Non-pigmented ciliary epithelial cell (primary cell): ENCODE measurements at regions not wholly inside any gene's neighbourhood (a gene's known extent, or its start where the extent isn't known, plus 50 kb on each side); places are given as distances from the start of the nearest gene placed in this dataset.
"Not testable (repeated sequence)": the region's sequence is repeated elsewhere in the genome, so short reads cannot be mapped to it uniquely, and the experiment has no call there.

Experiments
- DNase-seq: peaks from one replicate; pipeline ENCODE4 v3.0.0-alpha.2; 2010; ENCODE audit warnings: low read depth

DNA sequence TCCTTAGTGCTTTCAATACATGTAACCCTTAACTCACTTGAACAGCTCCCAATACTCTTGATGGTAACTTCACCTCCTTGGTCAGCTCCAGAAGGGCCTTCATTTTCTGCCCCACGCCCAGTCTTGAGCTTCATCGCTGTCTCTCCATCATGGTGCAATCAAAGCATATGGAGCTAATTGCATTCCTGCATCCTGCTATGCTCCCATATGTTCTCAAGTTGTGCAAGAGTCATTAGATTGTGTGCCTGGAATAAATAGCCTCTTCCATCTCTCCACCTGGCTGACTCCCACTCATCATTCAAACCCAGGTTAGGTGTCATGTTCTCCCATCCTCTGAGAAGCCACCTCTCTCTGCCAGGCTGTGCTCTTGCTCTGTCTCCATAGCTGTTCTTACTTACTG, 364.5 kb upstream of the RGPD4 start:
- no peak for DNase-seq

DNA sequence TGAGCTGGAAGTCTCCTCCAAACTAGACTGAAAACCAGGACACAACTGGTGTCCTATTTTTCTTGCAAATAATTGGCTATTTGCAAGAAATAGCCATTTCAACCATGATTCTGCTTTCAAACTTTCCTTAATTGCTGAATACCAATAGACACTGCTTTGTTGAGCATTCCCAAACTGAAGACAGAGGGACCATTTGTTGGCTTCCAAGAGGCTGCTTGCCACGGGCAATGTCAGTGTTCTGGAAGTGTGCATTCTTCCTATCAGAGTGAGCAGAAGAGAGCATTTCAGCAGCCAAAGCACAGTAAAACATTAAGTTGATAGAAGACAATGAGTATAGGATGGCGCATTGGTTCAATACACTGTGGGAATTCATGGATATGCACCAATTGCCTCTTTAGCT, 360.5 kb upstream of the RGPD4 start:
- no peak for DNase-seq

DNA sequence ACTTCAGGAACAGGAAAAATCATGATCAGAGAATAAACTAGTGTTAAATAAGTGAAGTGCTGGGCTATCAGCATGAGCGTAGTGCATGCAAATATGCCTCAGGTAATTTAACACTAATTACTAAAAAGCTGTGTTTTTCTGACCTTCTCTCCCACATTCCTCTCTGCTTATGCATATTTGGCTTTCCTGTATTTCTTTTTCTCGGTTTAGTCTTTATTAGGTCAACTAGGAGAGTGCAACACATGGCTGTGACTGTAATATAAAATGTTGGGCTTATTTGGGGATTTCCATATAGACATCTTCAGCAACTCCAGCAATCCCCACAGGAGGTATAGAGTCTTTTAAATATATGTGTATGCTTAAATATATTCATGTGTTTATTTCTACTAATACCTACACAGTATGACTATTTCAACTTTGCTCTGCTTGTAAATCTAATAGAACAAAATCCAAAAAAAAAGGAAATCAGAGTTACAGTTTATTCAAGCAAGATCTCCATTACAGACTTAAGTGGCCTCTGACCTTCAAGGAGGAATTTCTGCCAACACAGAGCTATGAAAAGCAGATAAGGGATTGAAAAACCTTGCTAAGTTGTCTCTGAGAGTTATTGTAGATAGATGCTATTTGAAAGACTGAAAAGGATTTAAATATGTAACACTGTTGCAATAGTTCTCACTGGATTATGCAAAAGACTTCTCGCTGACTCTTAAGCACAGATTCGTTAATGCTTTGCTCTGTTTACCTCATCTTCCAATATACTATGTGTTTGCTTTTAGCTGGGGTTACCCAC, 359.5 kb upstream of the RGPD4 start:
- no peak for DNase-seq

DNA sequence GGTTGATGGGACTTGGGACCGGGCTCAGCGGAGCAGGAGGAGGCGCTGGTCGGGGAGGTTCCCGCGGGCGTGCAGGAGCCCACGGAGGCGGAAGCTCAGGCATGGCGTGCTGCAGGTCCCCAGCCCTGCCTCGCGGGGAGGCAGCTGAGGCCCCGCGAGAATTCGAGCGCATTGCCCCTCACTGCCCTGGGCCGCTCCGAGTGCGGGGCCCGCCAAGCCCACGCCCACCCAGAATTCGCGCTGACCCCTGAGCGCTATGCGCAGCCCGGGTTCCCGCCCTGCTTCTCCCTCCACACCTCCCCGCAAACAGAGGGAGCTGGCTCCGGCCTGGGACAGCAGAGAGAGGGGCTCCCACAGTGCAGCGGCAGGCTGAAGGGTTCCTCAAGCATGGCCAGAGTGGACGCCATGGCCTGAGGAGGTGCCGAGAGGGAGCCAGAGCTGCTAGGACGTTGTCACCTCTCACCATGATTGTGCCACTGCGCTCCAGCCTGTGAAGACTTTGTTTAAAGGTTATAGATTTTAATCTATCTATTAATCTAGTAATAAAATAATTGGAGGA, 357.2 kb upstream of the RGPD4 start:
- no peak for DNase-seq

DNA sequence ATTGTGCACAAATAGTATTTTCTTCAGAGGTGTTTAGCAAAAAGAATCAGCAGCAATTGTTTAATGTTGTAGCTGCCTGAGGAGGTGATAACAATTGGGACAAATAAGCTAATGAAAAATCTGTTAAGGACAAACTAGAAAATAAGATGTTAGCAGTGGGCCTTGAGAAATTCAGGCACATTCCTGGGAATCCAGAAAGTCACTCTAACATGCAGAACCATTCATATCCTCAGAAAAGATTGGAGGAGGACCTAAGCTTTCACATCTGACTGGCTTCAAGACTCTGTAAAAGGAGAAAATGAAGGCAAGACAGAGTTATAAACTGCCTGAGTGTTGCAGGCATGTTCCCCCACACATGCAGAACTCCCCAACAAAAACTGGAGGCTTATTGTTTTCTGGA, 353.5 kb upstream of the RGPD4 start:
- no peak for DNase-seq

DNA sequence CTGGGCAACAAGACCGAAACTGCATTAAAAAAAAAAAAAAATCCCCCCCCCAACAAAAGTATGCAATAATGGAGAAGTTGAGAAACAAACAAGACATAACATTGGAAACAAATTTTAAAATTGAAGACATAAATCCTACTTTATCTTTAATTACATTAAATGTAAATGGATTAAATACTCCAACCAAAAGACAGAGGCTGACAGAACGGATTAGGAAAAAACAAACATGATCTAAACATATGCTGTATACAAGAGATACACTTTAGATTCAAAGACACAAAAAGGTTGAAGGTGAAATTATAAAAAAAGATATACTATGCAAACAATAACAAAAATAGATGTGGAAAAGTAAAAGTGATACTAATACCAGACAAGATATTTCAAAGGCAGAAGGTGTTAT, 350.8 kb upstream of the RGPD4 start:
- DNase-seq: no peak

DNA sequence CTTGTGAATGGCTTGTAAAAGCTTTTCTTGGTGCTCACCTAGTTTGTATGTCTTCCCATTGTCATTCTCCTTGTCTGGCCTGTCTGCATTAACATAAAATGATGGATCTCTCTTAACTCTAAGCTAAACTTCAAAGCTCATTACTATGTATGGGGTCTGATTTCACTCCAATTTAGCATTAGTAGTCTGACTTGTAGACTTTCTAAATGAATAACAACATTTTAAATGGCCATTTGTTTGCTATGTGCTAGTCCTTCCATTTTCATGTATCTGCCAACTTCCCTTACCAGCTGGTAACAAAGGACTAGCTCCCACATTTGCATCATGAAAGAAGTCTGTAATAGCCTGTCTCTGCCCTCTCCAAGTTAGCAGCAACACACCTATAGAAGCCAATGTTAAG, 324.2 kb upstream of the RGPD4 start:
- no peak for DNase-seq

DNA sequence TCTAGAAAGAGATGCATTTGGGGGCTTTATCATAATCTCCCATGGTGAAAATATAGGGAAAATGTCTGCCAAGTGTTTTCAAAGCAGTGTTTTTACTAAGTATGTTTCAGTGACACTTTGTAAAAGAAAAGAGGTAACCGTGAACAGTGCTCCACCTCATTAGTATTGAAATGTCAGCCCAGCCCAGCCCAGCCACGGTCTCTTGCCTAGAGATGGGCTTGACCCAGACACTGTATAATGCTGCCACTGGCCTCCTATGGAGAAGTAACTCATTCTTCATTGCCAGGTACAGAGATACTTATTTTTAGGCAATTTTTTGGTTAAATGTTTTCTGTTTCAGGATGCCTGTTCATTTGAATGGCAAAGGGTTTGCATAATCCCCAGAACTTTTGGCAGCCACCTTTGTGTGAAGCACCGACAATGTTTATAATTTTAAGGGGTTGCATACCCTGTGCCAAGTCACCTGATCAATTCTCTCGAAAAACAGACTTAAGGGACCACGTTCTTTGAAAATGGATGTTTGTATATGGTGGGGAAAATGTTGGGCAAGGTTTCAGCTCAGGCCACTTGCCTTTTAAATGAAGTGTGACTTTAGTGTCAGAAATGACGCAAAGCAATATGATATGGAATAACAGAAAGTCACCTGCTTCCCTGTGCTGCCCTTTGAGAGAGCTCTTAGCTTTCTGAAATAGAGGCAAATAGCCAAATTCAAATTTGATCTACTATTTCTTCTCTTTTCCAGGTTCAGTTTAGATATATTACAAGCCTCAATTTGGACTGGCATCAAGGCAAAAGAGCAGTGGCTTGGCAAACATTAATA, 314.5 kb upstream of the RGPD4 start:
- DNase-seq: no peak

DNA sequence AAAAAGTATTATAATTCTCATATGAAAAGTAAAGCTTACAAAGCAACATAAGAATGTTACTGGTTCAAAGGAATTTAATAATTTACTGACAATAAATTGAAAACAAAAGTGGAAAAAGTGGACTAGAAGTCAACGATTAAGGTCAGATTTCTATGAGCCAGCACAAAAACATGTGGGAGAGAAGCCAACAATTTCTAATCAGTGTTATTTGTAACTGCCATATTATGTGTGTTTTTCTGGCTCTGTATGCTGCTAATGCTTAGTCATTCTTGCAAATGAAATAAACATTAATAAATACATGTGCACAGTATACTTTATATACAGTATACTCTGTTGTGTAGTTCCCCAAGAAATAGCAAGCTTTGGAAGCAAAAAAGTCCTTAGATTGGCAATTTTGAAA, 301.3 kb upstream of the RGPD4 start:
- no peak for DNase-seq

DNA sequence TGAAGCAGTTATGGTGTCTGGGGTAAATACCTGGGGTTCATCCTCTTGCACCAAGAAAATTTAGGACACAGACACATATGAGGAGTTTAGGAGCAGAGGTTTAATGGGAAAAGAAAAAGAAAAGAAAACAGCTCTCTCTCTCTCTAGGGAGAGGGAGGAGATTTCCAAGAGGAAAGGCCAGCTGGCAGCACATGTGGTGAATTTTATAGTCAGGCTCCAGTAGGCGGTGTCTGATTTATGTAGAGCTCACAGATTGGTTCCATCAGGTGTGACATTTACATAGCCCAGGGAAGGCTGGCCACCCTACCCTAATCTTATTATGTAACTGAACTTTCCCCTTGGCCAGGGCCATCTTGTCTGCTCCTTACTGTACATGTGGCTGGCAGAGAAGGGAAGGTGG, 297.5 kb upstream of the RGPD4 start:
- no peak for DNase-seq

DNA sequence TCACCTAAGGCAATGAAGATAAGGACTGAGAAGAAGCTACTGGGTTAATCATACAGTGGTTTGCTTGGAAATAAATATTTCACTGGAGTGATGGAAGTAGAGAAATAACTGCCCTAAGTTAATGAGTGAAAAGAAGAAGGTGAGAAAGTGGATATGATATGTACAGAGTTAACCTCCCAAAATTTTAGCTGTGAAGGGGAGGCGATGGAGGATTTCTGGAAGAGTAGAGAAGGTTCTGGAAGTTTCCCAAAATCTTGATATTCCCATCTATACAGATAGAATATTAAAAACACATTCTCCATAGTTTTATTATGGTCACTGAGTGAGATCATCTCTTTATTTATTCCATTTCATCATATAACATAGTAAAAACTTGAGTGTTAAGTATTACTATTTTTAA, 296.6 kb upstream of the RGPD4 start:
- DNase-seq: no peak

DNA sequence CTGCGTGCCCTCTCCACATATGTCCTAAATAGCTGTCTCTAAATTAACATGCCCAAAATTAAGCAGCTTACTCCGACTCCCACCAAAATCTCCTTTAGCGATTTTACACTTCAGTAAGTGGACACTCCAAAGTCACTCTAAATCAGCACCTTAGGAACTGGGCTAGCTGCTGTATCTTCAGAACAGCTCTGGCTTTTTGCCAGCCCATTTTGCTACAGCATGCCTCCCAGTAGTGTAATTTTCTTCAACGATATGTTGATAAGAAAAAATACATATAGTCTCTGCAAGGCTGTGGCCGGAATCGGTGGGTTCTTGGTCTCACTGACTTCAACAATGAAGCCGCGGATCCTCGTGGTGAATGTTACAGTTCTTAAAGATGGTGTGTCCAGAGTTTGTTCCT, 291.8 kb upstream of the RGPD4 start:
- no peak for DNase-seq

DNA sequence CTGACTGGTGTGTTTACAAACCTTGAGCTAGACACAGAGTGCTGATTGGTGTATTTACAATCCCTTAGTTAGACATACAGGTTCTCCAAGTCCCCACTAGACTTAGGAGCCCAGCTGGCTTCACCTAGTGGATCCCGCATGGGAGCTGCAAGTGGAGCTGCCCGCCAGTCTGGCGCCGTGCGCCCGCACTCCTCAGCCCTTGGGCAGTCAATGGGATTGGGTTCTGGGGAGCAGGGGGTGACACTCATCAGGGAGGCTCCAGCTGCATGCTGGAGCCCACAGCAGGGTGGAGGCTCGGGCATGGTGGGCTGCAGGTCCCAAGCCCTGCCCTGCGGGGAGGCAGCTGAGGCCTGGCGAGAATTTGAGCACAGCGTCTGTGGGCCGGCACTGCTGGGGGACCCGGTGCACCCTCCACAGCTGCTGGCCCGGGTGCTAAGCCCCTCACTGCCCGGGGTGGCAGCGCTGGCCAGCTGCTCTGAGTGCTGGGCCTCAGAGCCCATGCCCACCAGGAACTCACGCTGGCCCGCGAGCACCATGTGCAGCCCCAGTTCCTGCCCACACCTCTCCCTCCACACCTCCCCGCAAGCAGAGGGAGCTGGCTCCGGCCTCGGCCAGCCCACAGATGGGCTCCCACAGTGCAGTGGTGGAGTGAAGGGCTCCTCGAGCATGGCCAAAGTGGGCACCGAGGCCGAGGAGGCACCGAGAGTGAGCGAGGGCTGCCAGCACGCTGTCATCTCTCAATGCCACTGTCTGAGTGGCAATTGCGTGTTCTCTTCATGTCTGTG, 290.6 kb upstream of the RGPD4 start:
- not testable (repeated sequence) for DNase-seq

DNA sequence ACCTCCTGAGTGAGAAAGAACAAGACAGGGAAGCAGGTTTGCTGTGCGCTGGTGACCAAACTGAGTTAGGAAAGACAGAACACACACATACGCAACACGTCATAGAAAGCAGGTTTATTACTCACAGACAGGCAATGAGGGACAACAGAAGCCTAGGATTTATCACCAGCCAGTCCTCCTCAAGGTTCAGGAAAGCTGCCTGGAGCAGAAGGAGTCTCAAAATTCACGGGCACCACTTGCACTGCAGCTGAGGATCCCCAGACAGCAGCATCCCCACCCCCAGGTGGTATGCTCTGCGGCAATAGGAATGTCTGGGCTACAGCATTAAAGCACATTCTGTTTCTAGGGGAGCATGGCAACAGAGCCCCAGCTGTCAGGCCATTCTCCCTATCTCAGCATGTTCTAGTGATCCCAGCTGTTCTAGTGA, 284.4 kb upstream of the RGPD4 start:
- no peak for DNase-seq

DNA sequence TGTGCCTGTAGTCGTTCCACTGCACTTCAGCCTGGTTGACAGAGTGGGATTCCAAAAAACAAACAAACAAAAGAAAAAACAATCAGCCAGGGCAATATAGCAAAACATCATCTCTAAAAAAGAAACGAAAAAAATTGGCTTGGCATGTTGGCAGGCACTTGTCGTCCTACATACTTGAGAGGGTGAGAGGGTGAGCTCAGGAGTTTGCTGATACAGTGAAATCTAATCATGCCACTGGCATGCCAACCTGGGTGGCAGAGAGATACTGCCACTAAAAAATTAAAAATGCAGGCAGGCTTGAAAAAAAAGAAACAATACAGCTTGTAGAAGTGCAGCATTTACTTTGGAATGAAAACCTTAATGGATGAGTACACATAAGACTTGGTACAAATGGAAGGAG, 282.9 kb upstream of the RGPD4 start:
- DNase-seq: no peak

DNA sequence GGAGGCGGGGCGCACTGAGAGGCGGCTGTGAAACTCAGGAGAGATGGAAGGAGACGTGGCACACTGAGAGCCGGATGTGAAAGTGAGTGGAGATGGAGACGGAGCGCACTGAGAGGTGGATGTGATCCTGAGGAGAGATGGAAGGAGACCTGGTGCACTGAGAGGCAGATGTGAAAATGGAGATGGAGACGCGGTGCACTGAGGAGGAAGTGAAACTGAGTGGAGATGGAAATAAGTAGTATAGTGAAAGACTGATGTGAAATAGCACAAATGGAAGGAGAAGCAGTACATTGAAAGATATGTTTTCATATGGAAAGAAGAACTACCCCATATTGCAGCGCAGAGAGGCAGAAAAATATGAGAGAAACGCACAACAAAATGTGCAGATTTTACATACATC, 281.6 kb upstream of the RGPD4 start:
- DNase-seq: no peak

DNA sequence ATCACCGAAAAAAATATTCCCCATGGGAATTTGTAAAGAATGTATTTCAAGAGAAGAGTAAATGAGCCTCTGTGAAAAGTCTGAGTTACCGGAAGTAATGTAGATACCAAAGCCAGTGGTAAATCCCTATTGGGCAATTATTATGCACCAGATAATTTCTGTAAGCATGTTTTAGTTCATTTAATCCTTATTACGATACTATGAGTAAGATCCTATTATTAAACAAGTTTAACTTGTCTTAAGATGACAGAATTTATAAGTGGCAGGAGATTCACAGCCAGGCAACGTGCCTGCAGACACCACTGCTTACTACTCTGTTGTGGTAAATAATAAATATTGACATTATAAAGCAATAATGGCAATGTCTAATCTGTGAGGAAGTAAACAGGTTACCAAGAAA, 280.8 kb upstream of the RGPD4 start:
- no peak for DNase-seq

DNA sequence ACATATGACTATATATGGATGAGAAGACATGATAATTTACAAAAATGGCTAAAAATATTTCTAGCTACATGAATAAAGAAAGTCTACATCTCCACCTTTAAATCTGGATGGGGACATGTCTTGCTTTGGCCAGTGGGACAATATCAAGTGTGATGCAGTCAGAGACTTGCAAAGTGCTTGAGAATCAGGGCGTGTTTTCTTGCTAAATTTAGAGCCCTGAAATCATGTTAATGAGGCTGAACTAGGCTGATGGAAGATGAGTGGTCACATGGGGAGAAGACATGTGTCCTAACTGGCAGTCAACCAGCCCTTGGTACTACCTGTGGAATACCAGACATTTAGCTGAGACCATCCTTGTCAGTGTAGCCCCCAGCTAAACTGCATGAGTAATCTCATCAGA, 278.5 kb upstream of the RGPD4 start:
- DNase-seq: no peak

DNA sequence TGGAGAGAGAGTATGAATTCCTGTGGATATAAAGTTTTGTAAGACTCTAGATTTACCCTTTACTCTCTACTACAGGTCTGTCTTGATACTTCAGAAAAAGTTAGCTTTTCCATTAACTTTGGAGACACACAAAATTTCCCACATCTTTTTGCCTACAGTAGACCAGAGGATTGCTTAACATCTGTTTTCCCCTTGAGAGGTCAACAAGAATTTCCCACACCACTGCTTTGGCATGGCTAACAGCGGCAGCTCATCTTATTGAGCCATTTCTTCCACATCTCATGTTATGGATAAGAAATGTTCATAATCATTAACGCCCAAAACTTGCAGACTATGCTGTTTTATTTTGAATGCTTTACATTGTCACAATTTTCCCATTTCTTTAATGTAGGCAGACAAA, 273.6 kb upstream of the RGPD4 start:
- DNase-seq: no peak

DNA sequence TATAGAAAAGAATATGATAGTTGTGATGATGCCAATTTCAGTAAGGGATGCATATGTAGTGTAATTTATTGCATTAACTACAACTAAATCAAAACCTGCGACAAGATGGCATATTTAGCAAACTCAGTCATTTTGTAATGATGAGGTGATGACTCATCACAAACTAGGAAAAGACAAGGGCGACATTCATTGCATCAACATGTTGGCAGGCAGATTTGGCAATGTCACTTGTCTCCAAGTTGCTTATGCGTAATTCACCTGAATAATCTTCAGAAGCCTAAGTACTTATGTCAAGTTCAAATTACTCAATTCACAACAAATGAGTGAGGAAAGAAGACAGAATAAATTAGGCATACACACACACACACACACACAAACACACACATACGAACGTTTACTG, 273.2 kb upstream of the RGPD4 start:
- no peak for DNase-seq

DNA sequence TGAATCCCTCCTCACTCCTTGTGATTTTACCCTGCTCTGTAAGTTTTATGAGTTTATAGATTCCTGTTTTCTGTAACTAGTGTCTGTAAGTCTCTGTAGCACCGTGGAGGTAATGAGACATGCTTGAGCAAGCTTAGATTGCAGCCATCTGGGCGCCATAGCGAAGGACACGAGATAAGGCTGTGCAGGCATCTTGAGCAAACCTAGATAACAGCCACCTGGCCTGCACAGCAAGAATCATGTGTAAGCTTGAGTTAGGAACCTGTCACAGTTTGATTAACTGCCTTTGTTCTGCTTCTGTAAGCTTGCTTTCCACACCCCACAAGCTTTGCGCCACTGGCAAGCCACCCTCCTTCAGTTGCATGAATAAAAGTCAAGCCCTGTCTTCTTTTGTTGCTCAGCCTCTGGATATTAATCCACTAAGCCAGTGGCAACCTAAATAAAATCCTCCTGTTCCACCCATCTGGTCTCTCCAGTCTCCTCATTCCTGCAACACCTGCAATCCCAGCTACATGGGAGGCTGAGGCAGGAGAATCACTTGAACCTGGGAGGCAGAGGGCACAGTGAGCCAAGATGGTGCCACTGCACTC, 270.6 kb upstream of the RGPD4 start:
- DNase-seq: no peak

DNA sequence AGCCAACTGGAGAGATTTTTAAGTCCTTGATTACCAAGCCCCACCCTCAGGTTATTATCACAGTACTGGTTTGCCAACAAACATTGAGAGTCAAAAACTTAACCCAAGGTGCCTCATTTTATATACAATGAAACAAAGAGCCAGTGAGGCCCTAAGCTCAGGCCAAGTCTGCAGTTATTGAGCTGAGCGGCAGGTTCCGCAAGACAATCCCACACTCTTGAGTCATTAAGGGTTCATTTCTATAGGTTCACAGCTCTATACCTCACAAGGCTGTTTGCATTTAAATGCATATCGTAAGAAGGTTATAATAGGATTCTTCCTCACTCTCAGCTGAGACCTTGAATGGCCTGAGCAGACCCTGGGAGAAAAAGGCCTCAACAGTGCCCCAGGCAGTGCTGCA, 268.4 kb upstream of the RGPD4 start:
- DNase-seq: no peak
